HCT116 (cell line): ENCODE measurements at regions not wholly inside any gene's neighbourhood (a gene's known extent, or its start where the extent isn't known, plus 50 kb on each side); places are given as distances from the start of the nearest gene placed in this dataset.

Experiments
- JUND ChIP-seq: IDR thresholded peaks from 2 replicates; pipeline ENCODE4 v1.6.1; 2012
- POLR2AphosphoS5 ChIP-seq: IDR thresholded peaks from 2 replicates; pipeline ENCODE4 v1.6.1; 2011; ENCODE audit warnings: mild to moderate bottlenecking, low read depth, low read length, moderate library complexity
- TF ChIP-seq, protein P1 (sequence below), 3 experiments: fragments of 200-600 bp in 1 of 3; sonication (generic) in 1 of 3; IDR thresholded peaks in 2 of 3; conservative IDR thresholded peaks in 1 of 3; 2 replicates each; pipeline ENCODE4 v1.5.1; 2012 to 2017; ENCODE audit warnings: low read depth in 2 of 3, low read length in 2 of 3, antibody characterized with exemption in 1 of 3, borderline replicate concordance in 1 of 3, control low read depth in 1 of 3, mild to moderate bottlenecking in 1 of 3, mixed read lengths in 1 of 3, mixed run types in 1 of 3, moderate library complexity in 1 of 3; ENCODE audit not compliant: insufficient read depth in 1 of 3

DNA sequence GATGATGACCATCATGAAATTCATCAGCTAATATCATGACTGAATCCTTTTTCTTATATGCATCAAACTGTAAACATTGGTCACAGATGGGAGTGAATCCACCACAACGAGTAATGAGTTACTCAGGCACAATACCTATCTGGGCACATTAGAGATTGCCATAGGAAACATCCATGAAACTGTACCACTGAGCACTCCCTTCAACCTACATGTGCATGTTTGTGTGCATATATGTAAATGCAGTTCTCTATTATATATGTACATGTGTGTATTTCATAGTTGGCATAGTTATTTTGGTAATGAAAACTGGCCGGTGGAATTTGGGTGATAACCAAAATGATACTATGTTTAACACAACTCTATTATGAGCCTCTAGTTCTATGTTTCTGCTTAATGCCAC is 387.3 kb upstream of the ARRDC3 start:
- TF ChIP-seq POLR2AphosphoS5 = no peak
- TF ChIP-seq, protein P1, sequence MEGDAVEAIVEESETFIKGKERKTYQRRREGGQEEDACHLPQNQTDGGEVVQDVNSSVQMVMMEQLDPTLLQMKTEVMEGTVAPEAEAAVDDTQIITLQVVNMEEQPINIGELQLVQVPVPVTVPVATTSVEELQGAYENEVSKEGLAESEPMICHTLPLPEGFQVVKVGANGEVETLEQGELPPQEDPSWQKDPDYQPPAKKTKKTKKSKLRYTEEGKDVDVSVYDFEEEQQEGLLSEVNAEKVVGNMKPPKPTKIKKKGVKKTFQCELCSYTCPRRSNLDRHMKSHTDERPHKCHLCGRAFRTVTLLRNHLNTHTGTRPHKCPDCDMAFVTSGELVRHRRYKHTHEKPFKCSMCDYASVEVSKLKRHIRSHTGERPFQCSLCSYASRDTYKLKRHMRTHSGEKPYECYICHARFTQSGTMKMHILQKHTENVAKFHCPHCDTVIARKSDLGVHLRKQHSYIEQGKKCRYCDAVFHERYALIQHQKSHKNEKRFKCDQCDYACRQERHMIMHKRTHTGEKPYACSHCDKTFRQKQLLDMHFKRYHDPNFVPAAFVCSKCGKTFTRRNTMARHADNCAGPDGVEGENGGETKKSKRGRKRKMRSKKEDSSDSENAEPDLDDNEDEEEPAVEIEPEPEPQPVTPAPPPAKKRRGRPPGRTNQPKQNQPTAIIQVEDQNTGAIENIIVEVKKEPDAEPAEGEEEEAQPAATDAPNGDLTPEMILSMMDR (IDR thresholded peaks at IDR 0.05 in 2 of 3, conservative IDR thresholded peaks at IDR 0.05 in 1 of 3; ENCODE audit: borderline replicate concordance in 1 of 3, insufficient read depth in 1 of 3, low read depth in 2 of 3, low read length in 2 of 3) = no peak
- TF ChIP-seq JUND = no peak
